ENCODE measurements at regions not wholly inside any gene's neighbourhood (a gene's known extent, or its start where the extent isn't known, plus 50 kb on each side); places are given as distances from the start of the nearest gene placed in this dataset.
"Not testable (repeated sequence)": the region's sequence is repeated elsewhere in the genome, so short reads cannot be mapped to it uniquely, and the experiment has no call there.

DNA sequence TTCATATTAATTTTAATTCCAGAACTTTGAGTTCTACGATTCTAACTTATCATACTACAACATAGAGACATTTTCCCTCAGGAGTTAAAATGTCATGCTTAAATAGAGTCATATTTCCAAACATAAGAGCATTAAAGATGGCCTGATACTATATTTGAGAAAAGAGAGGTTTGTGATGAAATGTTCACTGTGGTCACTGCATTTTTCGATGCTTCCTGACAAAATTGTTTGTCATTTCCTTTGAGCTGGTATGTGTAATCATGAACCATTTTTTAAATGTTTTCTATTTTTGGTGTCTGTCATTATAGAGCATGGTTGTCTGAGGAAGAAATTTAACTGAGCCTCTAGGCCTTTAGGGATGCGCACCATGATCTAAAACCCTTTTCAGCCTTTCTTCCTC is 721.4 kb upstream of the NR2F2 start:
- DNase-seq (ENCODE audit: low spot score) = no peak

DNA sequence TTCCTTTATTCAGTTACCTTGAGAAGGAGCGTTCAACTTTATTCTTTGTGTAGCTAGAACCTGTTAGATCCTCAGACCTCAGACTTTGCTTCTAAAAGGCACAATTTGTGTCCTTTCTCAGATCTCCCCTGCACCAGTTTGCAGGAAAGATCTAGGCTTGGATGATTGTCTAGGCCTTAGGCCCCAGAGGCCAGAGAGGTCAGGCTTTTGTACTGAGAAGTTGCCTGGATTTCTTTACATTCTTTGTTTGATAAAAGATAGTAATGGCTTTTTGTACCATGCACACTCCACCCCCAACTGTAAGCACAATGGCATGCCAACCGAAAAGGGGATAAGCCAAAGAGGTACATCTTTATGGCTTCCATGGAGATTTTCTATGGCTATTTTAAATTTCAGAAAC is 719.6 kb upstream of the NR2F2 start:
- DNase-seq (ENCODE audit: low spot score) = no peak

DNA sequence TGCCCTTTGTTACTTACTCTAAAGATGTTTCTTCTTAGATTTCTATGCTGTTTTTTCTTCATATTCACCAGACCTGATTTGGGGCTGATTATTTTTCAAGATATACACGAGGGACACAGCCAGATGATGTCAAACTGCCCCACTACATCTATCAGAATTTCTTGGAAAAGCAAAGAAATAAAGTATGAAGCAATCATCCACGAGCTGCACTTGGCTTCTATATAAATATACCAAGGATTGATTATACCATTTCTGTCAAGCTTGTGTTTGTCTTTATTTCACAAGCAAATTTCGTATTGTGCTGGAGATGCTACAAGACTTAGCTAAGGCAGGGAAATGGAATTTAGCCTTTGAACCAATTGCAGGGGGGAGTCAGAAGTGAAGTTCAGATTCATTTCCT is 715.1 kb upstream of the NR2F2 start:
- no peak for DNase-seq (ENCODE audit: low spot score)

DNA sequence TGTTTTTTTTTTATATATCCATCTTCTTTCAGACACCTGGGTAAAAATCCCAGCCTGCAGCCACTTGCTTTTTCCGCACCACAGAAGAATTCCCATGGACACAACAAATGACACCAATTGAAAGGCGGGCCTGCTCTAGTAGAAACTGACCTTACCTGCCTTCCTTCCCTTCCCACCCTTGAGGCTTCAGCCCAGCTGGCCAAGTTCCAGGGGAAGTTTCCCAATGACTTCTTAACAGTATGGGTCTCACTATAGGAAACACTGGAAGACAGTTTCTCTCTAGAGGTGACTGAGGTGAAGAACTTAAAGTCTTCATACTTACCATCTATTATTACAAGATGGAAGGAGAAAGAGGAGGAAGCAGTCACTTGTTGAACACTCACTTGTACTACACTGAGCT is 714.2 kb upstream of the NR2F2 start:
- DNase-seq (ENCODE audit: low spot score) = no peak

DNA sequence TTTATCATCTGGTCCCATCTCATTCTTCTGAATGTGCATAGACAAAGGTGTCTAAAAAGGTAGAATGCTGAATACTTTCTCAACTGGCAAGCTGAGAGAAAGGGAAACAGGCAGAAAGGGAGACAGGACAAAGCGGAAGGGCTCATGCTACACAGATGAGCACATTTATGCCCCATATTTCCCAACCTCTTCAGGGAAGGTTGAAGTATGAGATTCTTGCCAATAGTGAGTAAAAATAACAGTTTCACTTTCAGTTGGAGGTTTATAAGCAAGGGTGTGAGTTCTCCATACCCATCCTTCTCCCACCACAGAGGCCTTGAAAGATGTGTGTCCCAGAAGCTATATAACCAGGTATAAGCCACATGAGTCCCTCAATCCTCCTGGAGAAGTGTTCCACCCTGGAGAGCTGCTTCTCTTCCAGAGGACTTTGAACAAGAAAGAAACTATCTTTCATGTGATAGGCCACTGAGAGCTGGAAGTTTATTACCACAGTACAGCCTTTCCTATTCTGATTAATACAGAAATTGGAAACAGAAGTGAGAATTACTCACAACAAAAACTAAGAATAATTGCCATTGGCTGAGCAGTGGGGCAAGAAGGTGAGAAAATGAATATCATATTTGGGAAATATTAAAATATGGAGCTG is 709.4 kb upstream of the NR2F2 start:
- no peak for DNase-seq (ENCODE audit: low spot score)

DNA sequence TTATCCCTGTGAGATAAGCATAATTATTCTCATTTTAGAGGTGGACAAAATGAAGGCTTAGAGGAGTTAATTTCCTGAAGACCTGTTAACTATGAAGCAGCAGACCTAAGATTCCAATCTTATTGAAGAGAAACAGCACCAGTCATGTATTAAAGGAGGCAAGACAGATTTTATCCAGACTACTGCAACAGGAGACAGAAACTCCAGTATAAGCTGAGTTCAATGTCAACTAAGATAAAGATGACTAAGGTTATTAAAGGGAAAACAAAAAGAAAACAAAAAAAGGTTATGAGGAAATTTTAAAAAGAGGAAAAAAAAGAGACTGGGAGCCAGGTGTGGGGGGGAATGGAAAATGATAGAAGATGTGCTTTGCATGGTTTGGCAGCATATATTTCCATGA is 707.7 kb upstream of the NR2F2 start:
- no peak for DNase-seq (ENCODE audit: low spot score)

DNA sequence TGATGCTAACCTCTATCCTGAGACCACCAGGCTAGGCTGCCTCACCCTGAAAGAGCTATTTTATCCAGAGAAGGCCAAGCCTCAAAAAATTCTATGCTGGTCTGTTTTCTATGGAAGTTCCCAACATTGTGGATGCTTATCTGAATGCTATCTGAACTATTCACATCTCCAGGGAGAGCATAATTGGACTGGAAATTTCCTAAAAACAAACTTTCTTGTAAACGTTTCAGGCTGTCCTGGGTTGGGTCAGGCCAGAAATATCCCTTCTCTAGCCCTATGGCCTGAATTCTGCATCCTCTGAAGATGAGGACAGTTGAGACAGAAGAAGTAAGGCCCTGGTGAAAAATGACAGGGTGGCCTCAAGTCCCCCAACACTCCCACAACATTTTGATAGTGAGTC is 706.4 kb upstream of the NR2F2 start:
- no peak for DNase-seq (ENCODE audit: low spot score)

DNA sequence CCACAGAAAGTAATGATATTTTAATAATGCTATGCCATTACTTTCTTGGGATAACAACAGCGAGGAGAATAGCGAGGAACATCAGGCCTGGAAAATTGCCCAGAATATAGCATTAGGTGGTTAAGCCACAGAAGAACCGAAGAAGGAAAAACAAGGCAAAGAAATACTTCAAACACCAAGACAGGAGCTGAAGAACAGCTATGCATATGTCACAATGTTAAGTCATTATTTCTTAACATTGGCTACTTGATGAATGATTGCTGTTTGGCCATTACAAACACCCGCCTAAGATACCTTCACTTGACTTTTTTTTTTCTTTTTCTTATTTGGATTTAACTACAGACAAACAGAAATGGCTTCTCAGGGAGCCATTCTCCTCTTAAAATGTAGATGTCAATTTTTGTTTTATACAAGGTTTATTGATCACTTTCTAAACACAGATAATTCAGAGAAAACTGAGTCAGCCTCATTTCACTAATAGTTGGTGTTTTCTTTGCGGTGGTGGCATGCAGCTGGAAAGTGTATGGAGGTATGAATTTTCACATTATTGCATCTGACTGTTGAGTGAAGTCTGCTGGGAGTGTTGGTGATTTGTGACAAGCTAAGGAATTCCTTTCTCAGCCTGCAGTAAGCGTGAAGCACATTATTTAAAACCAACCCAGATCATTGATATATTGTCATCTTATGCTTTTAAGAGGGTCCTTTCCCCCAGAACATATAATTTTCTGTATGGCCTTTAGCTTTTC is 705.7 kb upstream of the NR2F2 start:
- DNase-seq (ENCODE audit: low spot score) = no peak

DNA sequence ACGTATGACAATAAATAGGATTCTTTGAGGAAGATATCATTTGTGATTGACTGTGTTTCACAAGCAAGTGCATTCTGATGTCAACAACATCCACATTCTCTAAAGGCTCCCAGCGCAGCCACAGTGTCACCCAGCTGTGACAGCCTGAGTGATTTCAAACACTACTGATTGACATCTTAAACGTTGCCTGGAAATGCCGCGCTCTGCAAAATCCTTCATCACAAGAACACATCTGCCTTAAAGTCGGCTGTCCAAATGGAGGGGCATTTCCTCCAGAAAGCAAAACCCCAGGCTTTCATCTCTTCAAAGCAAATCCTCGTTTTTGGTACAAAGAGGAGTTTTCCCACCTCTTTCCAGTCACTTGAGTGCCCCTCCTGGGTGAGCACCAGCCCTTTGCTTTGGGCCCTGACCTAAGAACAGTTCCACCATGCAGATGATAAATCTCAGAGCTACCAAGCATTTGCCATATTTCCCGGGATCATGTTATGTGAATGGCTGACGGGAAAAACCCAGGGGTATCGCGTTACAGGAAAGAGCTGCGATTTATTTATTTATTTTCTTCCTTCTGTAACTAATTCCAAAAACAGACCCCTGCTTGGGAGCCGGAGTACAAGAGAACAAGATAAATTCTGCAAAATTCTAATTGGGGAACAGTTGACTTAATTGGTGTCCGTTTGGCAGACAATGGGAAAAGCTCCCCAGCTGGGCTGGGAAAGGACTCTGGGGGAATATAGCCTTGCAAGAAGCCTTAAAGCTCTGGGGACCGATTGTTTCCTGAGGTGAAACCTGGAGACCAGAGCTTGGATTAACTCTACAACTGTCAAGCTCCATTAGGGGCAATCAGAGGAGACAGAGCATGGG is 703.8 kb upstream of the NR2F2 start:
- no peak for DNase-seq (ENCODE audit: low spot score)

DNA sequence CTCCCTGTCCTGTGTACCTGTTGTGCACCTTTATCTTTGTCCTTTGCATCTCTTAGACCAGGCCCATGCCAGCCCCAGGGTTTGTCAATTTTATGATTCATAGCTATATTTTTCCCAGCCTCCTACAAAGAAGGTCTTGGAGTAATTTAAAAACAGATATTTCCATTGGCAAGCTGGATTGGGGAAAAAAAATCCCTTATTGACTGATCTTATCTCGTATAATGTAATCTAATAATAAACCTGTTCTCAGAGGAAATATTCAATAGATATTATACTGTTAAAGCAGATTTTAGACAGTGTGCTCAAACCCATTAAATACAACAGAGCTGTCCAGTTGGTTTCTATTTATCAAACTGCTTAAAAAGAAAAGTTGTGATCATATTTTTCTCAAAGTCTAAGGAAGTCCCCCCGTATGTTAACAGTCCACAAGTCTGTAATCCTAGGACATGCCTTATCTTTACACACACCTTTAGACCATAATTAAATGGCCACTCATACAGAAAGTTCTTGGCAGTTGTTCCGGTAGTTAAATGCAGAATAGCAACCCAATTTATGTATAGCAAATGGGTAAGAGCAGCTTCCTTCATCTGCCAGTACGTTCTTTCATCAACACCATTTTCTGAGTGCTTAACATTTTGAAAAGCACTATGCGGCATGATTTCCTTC is 700.9 kb upstream of the NR2F2 start:
- DNase-seq (ENCODE audit: low spot score) = no peak

DNA sequence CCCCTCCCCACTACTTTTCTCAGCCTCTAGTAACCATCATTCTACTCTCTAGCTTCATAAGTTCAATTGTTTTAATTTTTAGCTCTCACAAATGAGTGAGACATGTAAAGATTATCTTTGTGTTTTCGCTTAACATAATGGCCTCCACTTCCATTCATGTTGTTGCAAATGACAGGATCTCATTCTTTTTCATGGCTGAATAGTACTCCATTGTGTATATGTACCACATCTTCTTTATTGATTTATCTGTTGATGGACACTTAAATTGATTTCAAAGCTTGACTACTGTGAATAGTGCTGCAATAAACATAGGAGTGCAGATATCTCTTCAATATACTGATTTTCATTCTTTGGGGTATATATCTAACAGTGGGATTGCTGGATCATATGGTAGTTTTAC is 699.8 kb upstream of the NR2F2 start:
- no peak for DNase-seq (ENCODE audit: low spot score)

DNA sequence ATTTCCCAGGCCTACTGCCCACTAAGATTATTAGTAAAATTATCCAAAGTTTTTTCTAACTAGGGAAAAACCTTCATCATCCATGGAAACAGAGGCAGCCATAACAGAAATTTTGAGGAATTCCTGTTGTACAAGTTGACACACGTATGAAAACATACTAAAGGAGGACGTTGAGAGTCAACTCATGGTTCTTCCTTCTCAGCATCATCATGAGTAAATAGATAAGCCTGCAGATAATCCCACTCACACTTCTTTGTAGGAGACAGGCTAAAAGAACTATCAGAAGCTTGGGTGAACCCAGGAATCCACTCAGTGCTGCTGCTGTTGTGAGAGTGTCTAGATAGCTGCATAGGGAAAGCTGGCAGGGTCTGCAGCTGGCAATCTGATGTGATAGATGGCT is 694.8 kb upstream of the NR2F2 start:
- DNase-seq (ENCODE audit: low spot score) = no peak

DNA sequence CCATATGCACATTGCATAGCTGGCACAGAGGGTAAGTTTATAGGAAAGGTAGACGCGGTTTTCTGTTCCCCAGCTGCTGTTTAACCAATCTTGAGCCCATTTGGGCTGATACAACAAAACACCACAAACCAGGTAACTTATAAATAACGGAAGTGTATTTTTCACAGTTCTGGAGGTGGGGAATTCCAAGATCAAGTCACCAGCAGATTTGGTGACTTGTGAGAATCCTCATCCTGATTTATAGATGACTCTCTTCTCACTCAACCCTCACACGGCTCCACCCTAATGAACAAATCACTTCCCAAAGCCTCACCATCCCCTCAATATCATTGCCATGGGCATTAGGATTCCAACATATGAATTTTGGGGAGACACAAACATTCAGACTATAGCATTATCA is 694.4 kb upstream of the NR2F2 start:
- DNase-seq (ENCODE audit: low spot score) = no peak

DNA sequence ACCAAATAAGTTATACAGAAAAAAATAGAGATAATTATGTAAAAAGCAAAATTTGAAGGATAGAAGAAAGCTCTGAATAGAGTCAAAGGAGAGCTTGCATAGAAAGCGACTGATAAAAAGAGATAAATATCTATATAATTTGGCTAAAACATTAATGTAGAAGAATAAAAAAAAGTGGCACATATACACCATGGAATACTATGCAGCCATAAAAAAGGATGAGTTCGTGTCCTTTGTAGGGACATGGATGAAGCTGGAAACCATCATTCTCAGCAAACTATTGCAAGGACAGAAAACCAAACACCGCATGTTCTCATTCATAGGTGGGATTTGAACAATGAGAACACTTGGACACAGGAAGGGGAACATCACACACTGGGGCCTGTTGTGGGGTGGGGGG is 693.3 kb upstream of the NR2F2 start:
- not testable (repeated sequence) for DNase-seq (ENCODE audit: low spot score)

DNA sequence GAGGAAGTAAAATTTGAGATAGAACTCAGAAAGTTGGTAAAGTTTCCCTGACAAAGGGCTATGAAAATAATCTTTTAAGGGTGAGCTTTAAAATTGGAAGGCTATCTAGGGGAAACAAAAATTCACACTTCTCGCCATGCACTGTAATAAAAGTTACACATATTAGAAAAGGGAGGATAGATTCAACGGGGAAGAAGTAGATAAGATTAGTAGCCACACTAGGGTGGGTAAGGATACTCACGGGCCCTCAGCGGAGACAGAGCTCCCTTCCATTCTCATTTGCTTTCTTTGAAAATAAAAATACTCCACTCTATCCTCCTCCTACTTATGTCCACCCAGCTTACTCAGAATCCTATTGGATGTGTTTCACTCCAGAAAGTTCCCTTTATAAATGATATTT is 691.3 kb upstream of the NR2F2 start:
- no peak for DNase-seq (ENCODE audit: low spot score)

DNA sequence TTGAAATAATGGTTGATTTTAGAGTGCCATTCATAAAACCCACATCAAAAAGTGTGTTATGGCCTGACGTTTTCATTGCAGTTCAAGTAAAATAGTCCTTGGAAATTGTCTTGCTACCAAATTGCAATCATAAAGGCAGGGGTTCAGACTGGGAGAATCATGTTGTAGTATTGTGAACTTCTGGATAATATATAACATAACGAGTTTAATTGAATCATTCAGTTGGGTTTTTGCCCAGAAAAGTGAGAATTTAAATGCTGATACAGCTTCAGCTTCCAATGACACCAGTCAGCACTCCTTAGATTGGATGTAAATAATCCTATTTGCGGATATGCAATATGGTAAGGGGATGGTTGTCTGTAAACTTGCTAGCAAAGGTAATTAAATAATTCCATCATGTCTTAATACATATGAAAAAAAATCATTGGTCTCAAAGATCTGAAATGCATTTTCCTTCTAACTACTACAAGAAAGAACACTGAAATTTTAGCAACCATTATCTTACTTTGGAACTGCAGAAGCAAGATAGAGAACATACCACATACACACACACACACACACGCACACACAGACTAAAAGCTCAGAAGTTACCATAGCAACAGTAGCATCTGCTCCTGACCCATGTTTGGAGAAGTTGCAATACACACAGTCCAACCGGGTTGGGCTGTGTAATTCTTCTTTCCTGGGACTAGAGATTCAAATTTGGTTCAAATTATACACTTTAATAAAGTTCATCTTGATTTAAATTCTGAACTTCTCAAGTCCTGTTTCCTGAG is 686.2 kb upstream of the NR2F2 start:
- no peak for DNase-seq (ENCODE audit: low spot score)

DNA sequence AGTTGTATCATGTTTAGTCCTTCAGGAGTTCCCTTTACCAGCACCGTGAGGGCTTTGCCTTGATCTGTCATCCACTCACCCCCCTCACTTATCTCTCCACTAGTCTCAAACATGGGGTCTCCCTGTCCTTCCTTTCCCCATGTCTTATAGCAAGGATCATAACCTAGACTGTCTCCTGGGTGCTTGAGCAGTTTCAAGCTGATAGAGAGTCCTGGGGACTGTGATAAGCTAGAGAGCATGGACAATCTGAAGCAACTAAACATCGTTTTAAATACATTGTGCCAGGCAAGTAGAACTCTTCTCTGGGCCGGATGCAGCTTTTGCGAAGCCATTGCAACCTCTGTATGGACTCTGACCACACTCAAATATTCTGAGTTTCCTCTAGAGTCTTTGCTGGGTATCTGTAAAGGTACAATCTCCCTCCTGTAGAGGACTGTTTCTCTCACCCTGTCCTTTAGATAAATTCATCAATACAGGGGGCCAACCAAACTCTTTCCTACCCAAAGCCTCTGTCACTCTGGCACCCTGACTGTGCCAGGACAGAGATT is 684.6 kb upstream of the NR2F2 start:
- DNase-seq (ENCODE audit: low spot score) = no peak

DNA sequence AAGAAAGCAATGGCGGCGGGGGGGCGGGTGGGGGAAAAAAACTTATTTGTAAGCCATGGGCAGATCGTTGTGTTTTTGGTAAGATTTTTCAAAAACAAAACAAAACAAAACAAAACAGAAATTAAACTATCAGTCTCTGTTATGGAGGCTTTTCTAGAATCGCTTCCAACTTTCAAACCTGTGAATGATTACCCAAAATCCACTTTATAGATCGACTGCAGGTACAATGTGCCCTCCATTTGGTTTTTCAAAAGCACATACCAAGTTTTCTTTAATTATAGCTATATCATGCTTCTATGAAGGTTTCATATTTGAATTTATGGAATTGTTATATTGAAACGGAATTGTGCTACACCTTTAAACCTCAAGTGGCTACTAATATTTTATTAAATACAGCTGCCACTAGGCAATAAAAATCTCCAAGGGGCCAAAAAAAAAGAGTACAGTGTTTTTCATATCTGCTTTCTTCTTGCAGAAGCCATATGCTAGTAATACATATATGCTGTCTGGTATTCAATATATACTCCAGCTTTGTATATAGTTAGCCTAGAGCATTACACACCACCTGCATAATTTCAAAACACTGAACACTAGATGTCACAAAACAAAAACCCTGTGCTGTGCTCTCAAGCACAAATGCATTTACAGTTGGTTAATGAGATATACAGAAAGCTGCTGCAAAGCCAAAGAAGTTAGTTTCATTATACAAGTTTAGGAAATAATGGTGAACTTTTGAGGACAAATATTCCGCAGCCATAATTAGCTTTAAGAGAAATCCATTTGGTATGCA is 683.8 kb upstream of the NR2F2 start:
- DNase-seq (ENCODE audit: low spot score) = no peak

DNA sequence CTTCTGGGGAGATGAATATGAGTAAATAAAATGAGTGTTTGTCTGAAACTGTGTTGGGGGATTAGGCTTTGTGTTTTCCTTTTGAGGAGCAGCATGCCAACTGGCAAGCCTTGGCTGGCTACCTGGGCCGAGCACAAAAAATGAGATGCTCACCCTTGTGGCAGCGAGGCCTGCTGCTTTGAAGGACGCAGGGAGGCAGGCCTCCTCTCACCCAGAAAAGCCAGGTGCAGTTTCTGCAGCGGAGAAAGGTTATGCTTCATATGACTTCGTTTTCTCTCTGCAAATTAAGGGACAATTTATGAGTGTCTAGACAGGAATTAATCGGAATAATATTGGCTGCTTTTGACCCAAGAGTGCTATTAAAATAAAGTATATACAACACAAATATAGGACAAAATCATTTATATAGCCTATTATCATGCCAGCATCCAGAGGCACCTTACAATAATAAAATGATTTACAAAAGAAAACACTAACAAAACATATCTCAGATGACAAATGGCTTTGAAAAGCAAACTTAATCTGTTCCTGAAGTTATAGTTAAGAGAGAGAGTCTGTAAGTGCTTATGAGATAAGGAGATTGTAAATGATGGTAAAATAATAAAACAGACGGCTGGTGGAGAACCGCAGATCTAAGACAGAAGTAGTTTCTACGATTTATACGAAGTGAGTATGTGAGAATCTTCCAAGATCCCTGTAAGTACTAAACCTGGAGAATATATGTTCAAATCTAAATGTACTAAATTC is 682.8 kb upstream of the NR2F2 start:
- DNase-seq (ENCODE audit: low spot score) = no peak

DNA sequence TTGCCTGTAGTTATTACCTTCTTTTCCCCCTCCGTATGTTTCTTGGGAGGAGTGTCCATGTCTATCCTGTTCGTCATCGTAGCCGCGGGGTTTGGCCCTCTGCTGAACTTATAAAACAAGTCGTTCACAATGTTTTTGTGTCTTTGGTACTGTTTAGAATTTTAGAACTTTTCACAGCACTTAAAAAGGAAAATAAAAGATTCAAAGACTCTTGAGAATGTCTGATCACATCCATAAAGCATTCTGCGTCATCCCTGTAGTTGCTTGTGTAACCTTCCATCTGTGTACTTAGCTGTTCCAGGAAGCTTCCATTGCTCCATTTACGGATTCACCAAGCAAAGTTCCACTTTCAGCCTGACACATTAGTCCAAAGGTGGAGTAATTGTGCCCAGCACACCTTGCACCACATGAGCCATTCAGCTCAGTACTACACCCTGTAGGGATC is 677.1 kb upstream of the NR2F2 start:
- no peak for DNase-seq (ENCODE audit: low spot score)
